NCI-H1436 treated with DMSO at 0.1 percent for 48 hours (cell line): ENCODE measurements at regions not wholly inside any gene's neighbourhood (a gene's known extent, or its start where the extent isn't known, plus 50 kb on each side); places are given as distances from the start of the nearest gene placed in this dataset.
"Not testable (repeated sequence)": the region's sequence is repeated elsewhere in the genome, so short reads cannot be mapped to it uniquely, and the experiment has no call there.

Experiments
- DNase-seq: peaks from one replicate; lab custom pipeline; 2025; lab: John Stamatoyannopoulos, UW

DNA sequence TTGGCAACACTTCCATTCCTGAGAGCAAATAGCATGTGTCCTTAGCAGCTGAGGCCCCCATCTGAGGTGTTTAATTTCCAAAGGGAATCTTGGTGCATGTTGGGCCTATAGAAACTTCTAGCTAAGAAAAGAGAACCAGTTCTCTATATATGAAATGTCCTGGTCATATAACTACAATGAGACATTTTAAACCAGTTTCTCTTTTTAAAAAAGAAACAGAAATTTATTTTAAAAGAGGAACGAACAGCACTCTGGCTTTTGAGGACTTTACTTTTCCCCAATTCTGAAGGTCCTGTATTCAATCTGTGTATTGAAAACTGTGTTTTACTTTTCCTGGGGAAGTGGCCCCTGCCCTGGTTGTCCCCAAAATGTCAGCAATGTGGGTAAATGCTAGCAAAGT lies 94.0 kb upstream of the FOXN2 start:
- DNase-seq, result no peak

DNA sequence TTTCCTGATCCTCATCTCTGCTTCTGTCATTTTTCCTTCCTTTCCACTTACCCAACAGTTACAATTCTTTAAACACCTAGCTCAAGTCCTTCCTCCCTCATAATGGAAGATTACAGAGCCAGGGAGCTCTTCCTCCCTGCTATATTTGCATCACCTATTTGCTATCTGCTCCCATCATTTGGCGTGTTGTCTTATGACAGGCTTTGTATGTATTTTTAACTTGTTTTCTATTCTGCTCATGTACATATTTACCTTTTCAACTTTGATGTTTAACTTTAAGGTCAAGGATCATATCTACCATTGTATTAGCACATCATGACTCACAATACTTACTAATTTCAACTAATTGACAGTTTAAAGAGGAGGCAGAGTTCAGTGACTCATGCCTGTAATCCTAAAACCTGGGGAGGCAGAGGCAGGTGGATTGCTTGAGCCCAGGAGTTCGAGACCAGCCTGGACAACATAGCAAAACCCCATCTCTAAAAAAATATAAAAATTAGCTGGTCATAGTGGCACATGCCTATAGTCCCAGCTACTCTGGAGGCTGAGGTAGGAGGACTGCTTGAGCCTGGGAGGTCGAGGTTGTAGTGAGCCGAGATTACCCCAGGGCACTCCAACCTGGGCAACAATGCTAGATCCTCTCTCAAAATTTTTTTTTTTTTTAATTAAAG lies 92.5 kb upstream of the FOXN2 start:
- DNase-seq, result no peak

DNA sequence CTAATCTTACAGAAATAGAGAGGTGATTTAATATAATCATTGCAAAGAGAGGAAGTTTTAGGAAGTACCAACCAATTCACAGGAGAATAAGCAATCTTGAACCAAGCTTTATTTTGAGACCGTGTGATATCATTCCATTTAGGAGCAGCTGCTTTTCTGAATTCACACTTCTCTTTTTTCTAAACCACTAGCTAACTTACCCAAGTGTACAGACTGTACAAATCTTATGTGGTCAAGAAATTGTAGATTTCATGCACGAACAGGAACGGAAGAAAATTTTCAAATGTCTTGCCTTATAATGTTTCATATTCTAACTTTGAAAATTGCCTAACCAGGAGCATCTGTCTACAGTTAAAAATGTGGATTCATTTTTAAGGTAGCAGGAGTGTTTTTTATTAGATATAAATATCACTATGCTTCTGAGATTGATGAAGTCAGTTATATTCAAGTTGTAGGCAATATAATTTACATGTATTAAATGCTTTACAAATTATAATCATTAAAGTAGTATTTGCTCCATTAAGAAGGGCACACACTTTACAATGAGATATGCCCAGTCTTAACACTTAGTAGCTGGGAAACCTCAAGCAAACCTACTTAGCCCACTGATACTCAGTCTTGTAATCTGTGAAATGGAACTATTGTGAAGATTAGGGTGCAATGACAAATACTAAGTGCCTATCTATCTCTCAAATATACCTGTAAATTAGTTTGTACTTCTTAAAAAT lies 86.7 kb upstream of the FOXN2 start:
- no peak for DNase-seq

DNA sequence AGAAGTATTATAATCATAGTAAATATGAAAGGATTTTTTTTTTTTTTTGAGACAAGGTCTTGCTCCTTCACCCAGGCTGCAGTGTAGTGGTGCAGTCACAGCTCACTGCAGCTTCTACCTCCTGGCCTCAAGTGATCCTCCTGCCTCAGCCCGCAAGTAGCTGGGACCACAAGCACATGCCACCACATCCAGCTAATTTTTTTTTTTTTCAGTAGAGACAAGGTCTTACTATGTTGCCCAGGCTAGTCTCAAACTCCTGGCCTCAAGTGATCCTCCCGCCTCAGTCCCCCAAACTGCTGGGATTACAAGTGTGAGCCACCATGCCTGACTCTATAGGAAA lies 86.2 kb upstream of the FOXN2 start:
- DNase-seq, result no peak

DNA sequence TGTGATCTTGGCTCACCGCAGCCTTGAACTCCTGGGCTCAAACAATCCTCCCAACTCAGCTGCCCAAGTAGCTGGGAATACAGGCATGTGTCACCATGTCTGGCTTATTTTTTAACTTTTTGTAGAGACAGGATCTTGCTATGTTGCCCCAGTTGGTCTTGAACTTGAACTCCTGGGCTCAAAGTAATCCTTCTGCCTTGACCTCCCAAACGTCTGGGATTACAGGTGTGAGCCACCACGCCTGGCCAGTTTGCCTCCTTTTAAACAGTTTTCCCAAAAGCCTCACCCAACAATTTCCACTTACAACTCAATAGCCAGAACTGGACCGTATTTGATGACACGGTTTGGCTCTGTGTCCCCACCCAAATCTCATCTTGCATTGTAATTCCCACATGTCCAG lies 85.4 kb upstream of the FOXN2 start:
- no peak for DNase-seq

DNA sequence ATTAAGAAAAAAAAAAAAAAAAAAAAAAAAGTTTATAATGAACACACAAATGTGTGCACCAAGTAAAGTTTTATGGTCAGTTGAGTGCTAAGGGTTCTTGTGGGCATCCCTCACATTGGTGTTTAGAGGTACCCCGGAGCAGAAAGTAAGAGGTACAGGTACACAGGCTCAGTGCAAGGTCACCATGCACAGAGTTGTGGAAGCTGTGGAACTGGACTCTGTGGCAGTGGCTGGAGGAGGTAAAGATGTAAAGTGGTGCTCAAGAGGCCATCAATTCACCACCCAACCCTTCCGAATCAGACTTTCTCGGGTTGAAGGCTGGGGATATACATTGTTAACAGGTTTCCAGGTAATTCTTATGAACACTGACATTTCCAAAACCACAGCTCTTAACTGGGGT lies 83.6 kb upstream of the FOXN2 start:
- no peak for DNase-seq

DNA sequence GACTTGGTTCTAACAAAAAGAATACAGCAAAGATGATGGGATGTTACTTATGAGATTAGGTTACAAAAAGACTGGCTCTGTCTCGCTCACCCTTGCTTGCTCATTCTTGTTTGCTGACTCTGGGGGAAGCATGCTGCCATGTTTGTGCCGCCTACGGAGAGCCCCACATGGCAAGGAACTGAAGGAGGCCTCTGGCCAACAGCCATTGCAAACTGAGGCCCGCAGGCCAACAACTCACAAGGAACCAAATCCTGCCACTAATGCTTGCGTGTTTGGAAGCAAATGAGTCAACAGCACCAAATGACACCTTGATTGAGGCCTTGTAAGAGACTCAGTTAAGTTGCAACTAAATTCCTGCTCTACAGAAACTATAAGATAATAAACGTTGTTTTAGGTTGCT lies 82.1 kb upstream of the FOXN2 start:
- DNase-seq, result no peak

DNA sequence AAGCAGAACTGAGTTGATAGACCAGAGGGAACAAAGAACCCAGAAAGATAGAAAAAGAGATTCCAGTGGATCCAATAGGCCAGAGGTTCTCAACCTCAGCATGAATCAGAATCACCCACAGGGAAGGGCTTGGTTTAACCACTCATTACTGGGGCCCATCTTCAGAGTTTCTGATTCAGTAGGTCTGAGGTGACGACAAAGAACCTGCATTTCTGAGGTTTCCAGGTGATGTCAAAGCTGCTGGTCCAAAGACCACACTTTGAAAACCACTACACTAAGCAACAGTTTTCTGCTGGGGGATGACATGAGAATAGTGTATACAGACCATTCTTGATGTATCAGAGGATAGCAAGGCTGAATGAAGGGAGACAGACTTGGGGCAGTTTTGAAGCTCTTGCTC lies 81.5 kb upstream of the FOXN2 start:
- no peak for DNase-seq

DNA sequence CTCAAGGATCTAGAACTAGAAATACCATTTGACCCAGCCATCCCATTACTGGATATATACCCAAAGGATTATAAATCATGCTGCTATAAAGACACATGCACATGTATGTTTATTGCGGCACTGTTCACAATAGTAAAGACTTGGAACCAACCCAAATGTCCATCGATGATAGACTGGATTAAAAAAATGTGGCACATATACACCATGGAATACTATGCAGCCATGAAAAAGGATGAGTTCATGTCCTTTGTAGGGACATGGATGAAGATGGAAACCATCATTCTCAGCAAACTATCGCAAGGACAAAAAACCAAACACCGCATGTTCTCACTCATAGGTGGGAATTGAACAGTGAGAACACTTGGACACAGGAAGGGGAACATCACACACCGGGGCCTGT lies 80.7 kb upstream of the FOXN2 start:
- not testable (repeated sequence) for DNase-seq

DNA sequence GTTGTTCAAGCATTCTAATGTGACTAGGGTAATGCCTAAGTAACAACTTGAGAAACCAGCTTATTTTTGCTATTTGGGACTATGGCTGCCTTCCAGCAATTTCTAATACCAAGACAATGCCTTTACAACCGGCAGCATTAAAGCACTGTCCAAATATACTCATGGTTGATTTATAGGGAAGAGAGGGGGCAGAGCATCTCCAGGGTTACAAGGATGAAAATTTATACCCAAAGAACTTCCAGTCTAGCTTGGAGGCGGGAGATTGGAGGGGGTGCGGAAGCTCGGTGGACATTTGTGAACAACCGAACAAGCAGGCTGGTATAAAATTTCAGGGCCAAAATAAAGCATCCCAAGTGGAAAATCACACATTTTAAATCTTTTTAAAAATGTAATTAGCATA lies 79.4 kb upstream of the FOXN2 start:
- DNase-seq, result no peak

DNA sequence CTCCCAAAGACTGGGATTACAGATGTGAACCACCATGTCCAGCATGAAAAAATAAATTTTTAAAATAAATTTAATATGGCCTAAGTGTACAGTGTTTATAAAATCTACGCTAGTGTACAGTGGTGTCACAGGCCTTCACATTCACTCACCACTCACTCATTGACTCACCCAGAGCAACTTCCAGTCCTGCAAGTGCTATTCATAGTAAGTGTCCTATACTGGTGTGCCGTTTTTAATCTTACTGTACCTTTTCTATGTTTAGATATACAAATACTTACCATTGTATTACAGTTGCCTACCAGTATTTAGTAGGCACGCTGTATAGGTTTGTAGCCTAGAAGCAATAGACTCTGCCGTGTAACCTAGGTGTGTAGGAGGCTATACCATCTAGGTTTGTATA lies 76.1 kb upstream of the FOXN2 start:
- no peak for DNase-seq

DNA sequence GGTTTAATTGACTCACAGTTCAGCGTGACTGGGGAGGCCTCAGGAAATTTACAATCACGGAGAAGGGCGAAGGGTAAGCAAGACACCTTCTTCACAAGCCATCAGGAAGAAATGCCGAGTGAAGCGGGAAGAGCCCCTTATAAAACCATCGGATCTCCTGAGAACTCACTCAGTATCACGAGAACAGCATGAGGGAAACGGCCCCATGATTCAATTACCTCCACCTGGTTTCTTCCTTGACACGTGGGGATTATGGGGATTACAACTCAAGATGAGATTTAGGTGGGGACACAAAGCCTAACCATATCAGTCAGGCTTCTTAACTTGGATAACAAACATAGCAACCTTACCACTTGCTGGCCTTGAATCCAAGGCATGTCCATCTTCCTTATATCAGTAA lies 73.6 kb upstream of the FOXN2 start:
- DNase-seq, result no peak

DNA sequence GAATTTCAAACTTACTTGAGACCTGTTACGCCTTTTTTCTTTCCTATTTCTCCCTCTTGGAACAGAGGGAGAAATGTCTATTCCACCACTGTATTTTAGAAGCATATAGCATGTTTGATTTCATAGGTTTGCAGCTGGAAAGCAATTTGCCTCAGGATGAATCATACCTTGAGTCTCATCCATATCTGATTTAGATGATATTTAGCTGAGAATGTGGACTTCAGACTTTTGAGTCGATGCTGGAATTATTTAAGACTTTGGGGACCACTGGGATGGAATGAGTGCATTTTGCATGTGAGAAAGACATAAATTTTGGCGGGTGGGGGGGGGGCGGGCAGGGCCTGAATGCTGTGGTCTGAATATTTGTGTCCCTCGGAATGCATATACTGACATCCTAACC lies 67.3 kb upstream of the FOXN2 start:
- DNase-seq, result no peak

DNA sequence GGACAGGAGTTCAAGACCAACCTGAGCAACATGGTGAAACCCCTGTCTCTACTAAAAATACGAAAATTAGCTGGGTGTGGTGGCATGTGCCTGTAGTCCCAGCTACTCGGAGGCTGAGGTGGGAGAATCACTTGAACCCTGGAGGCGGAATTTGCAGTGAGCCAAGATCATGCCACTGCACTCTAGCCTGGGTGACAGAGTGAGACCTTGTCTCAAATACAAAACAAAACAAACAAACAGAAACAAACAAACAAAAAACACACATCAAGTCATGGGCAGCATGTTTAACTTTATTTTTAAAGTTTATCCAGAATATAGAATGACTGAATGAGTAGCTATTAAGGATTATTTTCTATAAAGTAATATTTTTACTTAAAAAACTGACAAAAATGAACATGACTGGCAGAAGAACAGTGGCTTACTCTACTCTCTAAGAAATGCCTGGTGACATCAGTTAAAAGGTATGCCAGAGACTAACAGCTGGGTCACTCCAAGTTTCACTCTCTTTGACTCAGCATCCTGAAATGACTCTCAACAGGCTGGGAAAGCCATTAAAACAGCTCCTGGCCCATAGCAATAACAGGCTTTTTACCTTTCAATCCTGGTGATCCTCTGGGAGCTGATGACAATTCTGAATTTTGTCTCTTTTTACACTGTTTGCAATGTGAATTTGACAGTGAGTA lies 66.1 kb upstream of the FOXN2 start:
- DNase-seq, result no peak

DNA sequence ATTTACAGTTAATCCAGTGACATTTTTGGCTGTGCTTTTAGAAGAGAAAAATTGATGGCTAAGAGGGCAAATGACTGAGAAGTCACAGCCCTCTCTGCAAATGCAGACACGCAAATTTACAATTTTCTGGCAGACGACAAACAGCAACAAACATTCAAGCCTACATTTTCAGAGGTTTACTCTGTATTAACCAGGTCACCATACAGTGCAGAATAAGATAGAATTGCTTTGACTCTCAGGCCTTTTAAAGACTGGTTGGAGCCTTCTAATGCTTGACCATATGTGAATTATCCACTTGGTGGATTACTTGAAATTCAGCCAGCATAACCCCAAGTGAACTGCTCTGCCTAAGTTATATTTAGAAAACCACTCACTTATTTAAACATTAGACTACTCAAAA lies 65.5 kb upstream of the FOXN2 start:
- DNase-seq, result no peak

DNA sequence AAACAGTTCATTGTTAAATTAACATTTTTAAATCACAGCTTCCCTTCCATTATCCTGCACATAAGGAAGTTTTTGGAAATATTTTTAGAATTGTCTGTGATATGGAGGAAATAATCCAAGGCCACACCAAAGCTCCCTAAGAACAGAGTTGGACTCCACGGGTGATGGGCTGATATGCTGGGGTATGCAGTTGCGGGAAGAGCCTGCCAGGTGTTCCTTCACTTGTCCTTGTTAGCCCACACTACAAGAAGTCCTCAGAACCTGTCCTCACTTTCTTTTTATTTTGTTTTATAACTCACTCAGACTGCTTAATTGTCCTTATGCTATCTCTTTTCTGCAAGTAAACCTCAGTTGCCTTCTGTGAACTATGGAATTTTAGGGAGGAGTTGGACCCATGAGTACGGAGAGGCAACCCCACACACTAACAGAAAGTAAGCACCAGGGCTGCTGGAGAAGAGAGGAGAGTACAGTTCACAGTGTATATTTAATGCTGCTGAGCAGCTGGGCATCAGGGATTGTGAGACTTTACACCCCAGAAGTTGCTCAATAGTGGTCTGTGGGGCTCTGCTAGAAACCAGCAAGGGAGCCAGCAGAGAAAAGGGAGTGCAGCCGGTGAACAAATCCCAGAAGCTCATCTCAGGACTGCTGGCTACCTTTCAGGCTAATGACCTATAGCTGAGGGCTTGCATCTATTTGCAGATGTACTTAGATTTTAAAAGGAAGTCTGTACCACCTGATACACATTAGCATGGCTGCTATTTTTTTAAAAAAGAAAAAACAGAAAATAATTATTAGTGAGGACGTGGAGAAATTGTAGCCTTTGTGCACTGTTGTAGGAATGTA lies 64.6 kb upstream of the FOXN2 start:
- DNase-seq, result no peak

DNA sequence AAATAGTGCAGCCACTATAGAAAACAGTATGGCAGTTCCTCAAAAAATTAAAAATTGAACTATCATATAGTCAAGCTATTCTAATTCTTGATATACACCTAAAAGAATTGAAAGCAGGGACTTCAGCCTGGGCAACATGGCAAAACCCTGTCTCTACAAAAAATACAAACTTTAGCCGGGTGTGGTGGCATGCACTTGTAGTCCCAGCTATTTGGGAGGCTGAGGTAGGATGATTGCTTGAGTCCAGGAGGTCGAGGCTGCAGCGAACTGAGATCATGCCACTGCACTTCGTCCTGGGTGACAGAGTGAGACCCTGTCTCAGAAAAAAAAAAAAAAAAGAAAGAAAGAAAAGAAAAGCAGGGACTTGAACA lies 64.0 kb upstream of the FOXN2 start:
- DNase-seq, result no peak

DNA sequence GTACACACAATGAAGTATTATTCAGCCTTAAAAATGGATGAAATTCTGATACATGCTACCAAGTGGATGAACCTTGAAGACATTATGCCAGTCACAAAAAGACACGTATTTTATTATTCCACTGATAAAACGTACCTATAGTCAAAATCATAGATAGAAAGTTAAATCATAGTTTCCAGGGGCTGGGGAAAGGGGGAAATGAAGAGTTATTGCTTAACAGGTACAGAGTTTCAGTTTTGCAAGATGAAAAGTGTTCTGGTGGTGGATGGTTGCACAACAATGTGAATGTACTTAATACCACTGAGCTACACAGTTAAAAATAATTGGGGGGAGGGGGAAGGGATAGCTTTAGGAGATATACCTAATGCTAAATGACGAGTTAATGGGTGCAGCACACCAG lies 63.5 kb upstream of the FOXN2 start:
- DNase-seq, result no peak

DNA sequence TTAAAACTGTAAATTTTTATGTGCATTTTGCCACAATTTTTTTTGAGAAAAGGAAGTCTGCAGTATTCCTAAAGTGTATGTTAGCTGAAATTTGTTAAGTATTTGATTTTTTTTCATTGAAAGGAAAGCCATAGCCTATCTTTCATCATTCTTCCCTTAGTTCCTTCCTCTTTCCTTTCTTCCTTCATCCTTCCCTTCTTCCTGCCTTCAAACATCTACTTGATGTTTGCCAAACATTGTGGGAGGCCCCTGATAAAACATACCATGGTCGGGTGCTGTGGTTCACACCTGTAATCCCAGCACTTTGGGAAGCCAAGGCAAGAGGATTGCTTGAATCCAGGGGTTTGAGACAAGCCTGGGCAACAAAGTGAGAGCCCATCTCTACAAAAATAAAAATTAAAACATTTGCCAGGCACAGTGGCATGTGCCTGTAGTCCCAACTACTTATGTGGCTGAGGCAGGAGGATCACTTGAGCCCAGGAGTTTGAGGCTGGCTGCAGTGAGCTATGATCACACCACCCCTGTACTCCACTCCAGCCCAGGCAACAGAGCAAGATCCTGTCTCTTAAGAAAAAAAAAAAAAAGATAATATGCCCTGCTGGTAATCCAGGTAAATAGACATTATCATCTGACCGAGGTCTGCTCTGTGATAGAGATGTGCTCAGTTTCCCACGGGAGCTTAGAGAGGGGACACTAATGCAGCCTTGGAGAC lies 62.9 kb upstream of the FOXN2 start:
- DNase-seq, result no peak

DNA sequence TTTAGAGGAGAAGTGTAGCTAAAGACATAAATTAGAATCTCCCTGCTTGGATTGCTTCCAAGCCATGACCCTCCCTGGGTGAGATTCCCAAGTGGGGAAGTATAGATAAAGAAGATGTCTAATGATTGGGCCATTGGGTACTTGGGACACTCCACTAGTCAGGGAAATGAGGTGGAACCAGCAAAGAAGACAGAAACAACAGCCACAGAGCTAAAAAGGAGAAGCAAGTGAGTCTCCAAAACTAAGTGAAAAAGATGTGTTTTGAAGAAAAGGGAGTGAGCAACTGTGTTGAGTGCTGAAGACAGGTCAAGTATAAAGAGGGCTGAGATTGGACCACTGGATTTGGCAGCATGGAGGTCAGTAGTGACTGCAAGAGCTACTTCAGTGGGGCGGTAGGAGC lies 61.2 kb upstream of the FOXN2 start:
- no peak for DNase-seq

DNA sequence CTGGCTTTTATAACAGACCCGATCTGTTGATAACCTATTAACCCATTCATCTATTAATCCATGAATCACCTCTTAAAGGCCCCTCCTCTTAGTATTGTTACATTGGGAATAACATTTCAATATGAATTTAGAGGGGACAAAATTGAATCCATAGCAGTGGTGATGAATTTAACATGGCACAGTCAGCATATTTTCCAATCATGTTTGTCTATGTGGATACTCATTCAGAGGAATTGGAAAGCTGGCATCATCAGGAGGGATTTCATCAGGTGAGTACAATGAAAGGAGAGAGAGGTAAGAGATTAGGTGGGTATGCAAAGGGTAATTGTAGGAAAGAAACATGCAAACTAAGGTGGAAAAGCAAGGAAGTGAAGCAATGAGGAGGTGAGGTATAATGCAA lies 59.6 kb upstream of the FOXN2 start:
- DNase-seq, result no peak

DNA sequence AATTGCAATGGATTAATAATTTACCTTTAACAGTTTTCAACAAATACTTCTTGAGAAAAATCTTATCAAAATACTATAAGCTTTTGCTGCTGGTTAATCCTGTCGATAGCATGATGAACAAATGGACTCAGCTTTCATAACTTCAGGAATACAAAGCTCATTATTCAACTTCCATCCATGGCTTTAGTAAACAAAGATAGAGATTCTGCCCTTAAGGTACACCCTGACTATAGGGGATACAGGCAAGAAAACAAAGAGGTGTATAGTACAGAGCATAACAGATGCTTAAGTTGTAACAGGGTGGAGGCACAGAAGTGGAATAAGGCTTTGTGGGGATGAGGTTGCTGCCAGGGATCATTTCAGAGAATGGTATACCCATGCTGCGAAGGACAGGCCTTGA lies 57.0 kb upstream of the FOXN2 start:
- no peak for DNase-seq
